Brain microvascular endothelial cell (primary cell): ENCODE measurements at regions not wholly inside any gene's neighbourhood (a gene's known extent, or its start where the extent isn't known, plus 50 kb on each side); places are given as distances from the start of the nearest gene placed in this dataset.

Experiments used
- DNase-seq: peaks from one replicate; pipeline ENCODE4 v3.0.0-alpha.2; 2020
- H3K27ac ChIP-seq: fragments of 250-450 bp; sonication (Bioruptor Pico); 2 replicates; pipeline ENCODE4 v1.5.1; 2020; ENCODE audit warnings: mild to moderate bottlenecking, moderate library complexity
- H3K27me3 ChIP-seq: fragments of 250-450 bp; sonication (Bioruptor Pico); replicated peaks from 2 replicates; pipeline ENCODE4 v1.5.1; 2020; ENCODE audit warnings: mild to moderate bottlenecking
- H3K36me3 ChIP-seq: fragments of 250-450 bp; sonication (Bioruptor Pico); replicated peaks from 2 replicates; pipeline ENCODE4 v1.5.1; 2020; ENCODE audit warnings: mild to moderate bottlenecking
- H3K4me3 ChIP-seq: 2 replicates; pipeline ENCODE4 v1.5.1; 2011; ENCODE audit warnings: low read depth, mild to moderate bottlenecking, control low read depth, low read length, moderate library complexity
- in situ Hi-C: cut with HindIII; loops from 2 replicates; pipeline ENCODE4 v1.10.0; 2017; ENCODE audit warnings: low sequenced_read_pairs, low pct_ligation_motif_present
- TF ChIP-seq, protein P1 (sequence below): IDR thresholded peaks from 2 replicates; pipeline ENCODE4 v1.5.1; 2011; ENCODE audit warnings: low read depth, mild to moderate bottlenecking, moderate library complexity, low read length, control low read depth, inconsistent platforms; ENCODE audit errors: missing control alignments

DNA sequence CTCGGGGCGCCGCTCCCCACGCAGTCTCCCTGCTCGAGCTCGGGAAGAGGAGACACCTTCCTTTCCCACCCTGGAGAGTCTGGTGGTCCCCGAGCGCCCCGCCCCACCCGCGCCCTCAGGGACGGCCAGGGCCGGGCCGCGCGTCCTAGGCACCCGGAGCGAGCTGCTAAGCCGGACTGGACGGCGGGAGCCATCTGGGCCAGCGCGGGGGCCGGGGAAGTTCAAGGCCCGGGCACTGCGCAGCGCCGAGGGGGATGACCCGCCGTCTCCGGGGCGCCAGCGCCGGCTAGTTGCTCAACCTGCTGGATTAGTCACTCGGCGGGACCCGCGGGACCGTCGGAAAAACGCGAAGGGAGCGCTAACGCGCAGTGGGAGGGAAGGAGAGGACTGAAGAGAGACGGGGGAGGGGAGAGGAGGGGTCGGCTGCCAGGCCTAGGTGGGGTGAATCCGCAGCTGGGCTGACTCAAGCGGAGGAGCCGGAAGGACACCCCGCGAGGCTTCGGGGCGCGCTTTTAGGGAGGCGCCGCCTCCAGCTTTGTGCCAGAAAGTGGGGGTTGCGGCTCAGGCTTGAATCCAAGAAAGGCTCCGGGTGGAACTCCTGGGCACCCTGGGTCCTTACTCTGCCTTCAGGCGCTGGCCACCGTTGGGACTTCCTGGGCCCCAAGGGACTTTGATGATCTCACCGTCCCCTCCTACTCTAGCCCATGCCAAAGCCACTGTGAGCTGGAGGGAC is 75.7 kb upstream of the FOXP4 start:
- H3K36me3 ChIP-seq = no peaks in the 10 kb centered on the region
- peak overlapping the region; percentile 24 for H3K4me3 ChIP-seq
- DNase-seq = peak; percentile 51
- in situ Hi-C loops = no loop called here
- TF ChIP-seq, protein P1, sequence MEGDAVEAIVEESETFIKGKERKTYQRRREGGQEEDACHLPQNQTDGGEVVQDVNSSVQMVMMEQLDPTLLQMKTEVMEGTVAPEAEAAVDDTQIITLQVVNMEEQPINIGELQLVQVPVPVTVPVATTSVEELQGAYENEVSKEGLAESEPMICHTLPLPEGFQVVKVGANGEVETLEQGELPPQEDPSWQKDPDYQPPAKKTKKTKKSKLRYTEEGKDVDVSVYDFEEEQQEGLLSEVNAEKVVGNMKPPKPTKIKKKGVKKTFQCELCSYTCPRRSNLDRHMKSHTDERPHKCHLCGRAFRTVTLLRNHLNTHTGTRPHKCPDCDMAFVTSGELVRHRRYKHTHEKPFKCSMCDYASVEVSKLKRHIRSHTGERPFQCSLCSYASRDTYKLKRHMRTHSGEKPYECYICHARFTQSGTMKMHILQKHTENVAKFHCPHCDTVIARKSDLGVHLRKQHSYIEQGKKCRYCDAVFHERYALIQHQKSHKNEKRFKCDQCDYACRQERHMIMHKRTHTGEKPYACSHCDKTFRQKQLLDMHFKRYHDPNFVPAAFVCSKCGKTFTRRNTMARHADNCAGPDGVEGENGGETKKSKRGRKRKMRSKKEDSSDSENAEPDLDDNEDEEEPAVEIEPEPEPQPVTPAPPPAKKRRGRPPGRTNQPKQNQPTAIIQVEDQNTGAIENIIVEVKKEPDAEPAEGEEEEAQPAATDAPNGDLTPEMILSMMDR = no peak
- H3K27me3 ChIP-seq = no peaks in the 10 kb centered on the region
- no peak overlapping the region for H3K27ac ChIP-seq

DNA sequence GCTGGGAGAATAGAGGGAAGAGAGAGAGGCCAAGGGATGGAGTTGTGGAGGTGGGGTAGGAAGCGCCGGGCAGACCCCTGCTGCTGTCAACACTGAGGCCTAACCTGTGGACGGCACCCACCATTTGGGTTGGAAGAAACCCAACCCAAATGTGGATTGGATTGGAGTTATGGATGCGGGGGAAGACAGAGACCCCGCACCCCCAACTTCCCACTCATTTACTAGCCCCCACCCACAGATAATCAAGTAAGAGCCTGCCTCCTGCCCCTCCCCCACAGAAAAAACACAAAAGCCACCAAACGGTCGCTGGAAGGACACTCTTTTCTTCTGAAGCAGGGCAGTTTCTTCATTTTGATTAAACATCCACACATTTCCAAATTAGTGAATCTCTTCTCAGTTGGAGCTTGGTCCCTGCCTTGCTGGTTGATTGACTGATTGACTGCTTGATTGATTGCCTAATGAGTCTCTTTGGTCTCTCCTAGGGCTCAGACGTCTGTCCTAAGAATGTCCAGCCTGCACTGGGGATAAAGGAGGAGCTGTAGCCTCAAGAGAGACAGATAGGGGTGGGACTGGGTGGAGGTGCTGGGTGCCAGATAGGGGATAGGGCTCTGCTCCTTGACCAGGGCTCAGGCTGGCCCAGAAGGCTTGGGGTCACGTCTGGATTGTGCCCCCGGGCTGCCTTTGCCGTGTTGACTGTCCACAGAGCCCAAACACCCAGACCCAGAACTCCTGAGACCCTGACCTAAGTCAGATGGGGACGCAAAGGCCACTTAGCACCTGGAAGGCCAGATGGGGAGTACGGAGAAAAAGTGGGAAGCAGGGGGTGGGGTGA is 74.9 kb upstream of the FOXP4 start:
- no peak for DNase-seq
- H3K36me3 ChIP-seq = no peaks in the 10 kb centered on the region
- peaks cover 2% of the 10 kb centered on the region for H3K27me3 ChIP-seq
- no peak overlapping the region for H3K4me3 ChIP-seq
- H3K27ac ChIP-seq = no peak overlapping the region
- in situ Hi-C loops = no loop called here
- TF ChIP-seq, protein P1 = no peak

DNA sequence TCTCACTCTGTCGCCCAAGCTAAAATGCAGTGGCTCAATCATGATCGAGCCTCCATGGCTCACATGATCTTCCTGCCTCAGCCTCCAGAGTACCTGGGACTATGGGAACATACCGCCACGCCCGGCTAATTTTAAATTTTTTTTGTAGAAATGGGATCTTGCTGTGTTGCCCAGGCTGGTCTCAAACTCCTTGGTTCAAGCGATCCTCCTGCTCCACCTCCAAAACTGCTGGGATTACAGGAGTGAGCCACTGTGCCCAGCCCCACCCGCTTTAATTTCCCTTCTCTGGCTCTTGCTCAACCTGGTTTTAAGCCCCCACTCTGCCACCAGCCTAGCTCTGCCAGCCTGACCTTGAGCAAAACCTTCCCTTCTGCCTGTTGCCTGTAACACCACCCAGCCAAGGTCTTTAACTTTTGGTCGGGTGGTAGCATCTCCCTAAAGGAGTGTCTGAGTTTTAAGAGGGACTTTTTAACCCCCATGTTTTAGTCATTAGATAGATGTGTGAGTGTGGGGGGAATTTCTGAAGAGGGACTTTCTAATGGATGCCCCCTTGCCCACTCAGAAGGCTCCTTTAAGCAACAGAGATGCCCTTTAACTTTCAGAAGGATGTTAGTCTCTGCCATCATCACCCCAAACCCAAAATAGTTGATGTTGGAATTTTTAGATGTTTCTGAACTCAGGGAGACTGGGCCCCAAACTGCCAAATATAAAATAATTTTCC is 71.8 kb upstream of the FOXP4 start:
- Histone ChIP-seq H3K4me3 (no peak overlapping the region), H3K36me3 (no peaks in the 10 kb centered on the region), H3K27me3 (peaks cover 2% of the 10 kb centered on the region), H3K27ac (no peak overlapping the region)
- DNase-seq = no peak
- in situ Hi-C loops = no loop called here
- TF ChIP-seq, protein P1 = no peak

DNA sequence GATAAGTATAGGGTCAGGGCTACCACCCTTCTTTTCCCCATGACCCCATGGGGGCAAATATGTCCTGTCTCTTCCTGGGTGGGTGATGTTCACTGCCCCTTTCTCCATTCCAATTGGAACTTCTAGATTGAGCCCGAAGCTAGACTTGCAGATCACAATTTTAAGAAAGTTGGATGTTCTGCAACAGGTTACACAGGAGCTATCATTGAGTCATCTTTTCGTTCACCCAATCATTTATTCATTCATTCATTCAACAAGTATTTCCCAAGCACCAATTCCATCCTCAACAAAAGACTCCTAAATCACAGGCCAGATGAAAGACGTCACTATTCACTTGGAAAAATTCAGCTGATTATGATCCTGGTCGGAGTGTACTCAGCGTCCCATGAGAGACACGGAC is 71.0 kb upstream of the FOXP4 start:
- TF ChIP-seq, protein P1 = no peak
- DNase-seq = no peak
- Histone ChIP-seq H3K27me3 (peaks cover 2% of the 10 kb centered on the region), H3K27ac (no peak overlapping the region), H3K36me3 (no peaks in the 10 kb centered on the region), H3K4me3 (no peak overlapping the region)
- in situ Hi-C loops = no loop called here

DNA sequence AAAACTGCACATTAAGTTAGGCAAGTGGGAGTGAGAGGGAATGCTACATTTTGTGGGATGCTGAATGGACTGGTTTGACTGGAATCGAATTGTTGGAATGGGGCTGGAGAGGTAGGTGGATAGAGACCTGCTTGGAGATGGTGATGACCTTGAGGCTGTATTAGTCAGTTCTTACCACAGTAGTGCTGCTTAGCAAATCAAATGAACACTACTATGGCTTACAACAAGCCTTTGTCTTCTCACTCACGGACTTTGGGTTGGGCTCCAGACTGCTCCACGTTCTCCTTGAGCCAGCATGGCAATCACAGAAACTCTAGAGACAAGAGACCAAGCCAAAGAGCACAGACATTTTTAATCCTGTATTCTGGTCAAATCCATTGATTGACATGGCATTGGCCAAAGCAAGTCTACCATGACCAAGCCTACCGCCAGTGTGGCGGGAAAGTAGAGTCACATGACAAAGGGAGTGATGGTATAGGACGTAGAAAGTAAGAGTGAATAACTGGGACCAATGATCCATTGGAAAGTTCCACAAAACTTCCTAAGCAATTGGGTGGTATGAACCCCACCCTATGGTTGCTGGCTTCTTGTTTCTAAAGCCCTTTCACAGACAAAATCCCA is 70.3 kb upstream of the FOXP4 start:
- Histone ChIP-seq H3K27me3 (peaks cover 2% of the 10 kb centered on the region), H3K4me3 (no peak overlapping the region)
- no peak for DNase-seq

More for the DNA sequence above, 70.3 kb upstream of the FOXP4 start:
- in situ Hi-C loops = no loop called here
- no peak overlapping the region for H3K27ac ChIP-seq
- H3K36me3 ChIP-seq = no peaks in the 10 kb centered on the region
- TF ChIP-seq, protein P1 = no peak
